ENCODE measurements at regions not wholly inside any gene's neighbourhood (a gene's known extent, or its start where the extent isn't known, plus 50 kb on each side); places are given as distances from the start of the nearest gene placed in this dataset.
A peak's percentile ranks its signal among the peaks of the same experiment; 100 is the strongest.

DNA sequence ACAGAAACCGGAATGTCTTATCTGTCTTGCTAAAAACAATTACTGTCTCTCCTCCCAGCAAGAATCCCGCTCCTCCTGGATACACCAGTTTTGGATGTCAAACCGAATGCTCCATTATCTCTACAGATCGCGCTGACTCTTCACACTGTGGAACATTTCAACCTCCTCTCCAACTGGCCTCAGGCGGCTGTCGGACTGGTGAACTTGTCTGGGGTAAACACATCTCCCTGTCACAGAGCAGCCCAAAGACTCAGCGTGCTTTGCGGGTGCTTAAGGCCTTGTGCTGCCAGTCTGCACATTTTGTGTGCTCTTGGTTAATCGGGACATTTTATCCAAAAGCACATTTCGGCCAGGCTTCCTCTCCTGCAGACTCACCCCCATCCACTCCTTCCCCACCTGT is 173.1 kb downstream of the ICOS start:
- no peak for DNase-seq (ENCODE audit: low read depth)

DNA sequence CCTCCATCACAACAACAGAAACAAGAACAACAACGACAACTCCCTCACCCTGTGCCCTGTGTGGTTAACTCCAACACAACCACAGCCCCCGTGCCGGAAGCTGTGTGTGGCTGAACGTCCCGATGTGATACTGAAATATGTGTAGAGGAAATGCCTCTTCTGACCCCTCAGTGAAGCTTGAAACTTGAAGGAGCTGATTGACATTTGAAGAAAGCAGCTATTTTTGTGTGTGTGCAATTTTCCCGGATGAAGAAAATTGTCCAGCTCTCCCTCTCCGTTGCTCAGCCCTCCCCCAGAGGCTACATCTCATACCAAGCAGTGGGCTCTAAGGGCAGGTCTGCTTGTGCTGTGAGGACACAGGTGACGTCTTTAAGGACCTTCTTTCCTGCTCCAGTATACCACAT is 173.8 kb downstream of the ICOS start:
- peak; percentile 14 for DNase-seq (ENCODE audit: low read depth)

GRCh38 chr2:204110751-204111516 is 174.4 kb downstream of the ICOS start:
- DNase-seq (ENCODE audit: low read depth), result no peak

DNA sequence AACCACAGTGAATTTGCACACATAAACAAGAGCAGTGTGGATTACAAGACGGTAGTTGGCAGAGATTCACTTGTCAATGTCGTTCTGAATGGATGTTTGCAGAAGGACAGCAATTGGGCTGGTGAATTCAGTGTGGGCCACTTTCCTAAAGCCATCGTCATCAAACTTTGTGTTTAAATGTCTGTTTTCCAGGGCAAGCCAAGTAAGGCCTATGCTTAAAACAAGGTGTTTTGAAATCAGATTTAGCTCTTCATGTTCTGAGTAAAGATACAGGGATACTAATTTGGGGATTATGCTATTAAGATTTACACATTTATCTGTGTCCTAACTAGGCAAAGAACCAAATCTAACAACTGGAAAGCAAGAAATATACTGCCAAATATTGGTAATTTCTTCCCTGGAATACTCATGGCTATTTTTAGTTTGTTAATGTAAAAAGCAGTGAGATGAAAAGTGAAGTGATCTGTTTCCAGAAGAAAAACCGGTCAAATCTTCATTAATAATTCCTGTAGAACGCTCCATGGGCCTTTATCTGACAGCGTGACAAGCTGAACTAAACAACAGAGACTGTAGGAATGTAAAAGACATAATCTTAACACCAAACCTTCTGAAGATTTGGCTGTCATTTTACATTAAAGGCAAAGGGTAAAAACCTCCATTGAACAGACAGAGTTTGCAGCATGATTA is 175.7 kb downstream of the ICOS start:
- DNase-seq (ENCODE audit: low read depth), result no peak

DNA sequence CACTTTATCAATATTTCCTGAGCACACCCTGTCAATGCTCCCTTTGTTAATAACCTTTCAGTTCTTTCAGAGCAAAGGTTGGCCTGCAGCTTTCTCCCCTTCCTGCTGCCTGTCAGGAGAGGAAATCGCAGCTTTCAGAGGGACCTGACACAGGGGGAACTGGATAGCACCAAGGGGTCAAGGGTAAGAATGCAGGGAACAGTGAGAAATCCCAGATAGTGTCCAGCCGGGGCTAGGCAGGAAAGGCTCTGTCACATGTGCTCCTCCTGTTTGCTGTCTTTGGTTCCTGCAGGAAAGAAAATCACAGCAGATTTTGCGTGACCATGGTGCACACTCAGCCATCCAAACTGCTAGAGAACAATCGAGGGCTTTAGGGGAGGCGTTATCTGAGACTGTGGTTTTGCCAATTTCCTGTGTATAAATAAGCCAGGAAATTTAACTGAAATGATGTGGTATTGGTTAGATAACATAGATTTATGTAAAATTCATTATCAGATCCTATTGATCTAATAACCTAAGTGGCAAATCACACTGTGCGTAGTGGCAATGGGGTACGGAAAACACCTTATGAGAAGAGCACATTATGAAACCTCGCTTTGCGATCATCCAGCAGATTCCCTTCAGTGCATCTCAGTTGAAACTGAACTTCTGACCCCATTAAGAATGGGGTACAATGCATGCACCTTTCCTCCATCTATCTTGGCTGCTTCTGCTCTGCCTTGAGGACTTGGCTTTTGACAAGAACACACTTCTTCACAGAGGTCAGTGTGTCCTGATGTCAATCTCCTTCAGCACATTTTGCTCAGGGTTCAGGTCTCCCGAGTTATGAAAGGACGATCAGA is 178.0 kb downstream of the ICOS start:
- DNase-seq (ENCODE audit: low read depth), result no peak

DNA sequence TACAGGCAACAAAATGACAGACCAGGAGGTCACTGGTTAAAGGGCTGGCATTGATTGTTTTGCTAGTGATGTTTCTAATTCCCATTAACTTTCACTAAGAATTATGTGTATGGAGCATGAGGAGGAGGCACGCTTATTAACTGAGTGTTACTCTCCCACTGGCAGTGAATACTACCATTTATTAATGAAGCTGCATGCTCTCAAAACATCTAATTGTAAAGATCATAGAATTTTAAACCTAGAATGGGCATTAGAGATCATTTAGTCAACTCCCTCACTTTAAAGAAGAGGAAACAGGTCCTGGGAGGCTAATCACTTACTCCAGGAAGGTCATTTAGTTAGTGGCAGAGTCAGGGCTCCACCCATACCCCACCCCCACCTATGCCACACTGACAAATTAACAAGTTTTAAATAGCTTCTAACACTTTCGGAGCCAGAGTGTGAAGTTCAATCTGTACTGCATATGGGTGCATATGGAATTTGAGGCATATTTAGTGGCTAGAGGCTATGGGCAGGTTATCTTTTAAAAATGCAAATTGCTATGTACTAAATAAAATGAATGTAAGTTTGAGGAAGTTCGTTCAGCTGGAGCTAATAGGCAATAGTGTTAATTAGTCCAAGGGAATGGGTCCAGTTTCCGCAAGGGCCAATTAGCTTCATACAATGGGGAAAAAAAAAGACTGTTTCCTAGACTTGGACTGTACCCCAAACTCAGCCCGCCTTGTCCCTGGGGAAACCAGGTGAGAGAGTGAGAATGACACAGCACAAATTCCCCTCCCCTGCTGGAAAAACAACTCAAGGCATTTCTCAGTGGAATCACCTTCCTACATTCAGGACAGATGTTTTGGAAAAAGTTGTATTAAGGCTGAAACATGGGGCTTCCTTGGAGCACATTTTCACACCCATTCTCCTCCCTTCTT is 178.8 kb downstream of the ICOS start:
- DNase-seq (ENCODE audit: low read depth), result no peak

- no peak for DNase-seq (ENCODE audit: low read depth)
Measured at GRCh38 chr2:204116159-204116792, 179.7 kb downstream of the ICOS start.

DNA sequence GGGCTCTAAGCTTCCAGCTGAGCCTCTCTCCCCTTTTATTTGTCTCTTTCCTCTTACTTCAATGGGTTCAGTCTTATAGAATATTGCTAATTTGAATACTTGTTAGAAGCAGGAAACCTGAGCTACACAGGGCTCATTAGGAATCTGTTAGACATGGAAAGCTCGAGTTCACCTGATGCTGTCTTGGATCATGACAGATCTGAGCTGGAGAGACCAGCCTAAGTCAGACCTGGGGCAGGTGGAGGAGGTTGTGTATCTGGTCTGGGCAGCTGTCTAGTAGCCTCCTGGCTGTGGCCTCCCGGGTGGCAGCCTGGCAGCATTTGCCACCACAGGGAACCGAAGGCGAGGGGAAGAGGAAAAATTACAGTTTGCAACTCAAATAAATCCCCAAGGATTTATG is 185.9 kb downstream of the ICOS start:
- no peak for DNase-seq (ENCODE audit: low read depth)

GRCh38 chr2:204124140-204124750 is 187.7 kb downstream of the ICOS start:
- DNase-seq (ENCODE audit: low read depth), result no peak

GRCh38 chr2:204126705-204127104 is 190.1 kb downstream of the ICOS start:
- no peak for DNase-seq (ENCODE audit: low read depth)

DNA sequence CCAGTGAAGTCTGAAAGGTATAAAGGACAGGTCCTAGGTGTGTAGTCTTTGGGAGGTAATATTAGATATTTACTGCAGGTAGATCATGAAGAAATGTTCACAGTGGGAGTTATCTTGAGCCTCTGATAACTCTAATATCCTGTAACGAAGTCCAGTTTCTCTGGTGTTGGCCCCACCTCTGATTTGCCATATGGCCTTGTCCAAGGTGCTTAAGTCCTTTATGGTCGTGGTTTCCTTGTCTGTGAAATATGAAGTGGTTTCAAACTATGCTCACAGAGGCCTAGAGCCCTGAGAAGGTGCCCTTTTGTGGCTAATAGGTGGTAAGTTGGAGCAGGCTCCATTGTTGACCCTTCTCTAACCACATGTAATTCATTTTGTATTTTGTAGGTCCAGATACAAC is 190.7 kb downstream of the ICOS start:
- no peak for DNase-seq (ENCODE audit: low read depth)

GRCh38 chr2:204129591-204130294 is 193.2 kb downstream of the ICOS start:
- DNase-seq (ENCODE audit: low read depth), result no peak

- DNase-seq (ENCODE audit: low read depth), result no peak
Measured at GRCh38 chr2:204131621-204132020, 195.1 kb downstream of the ICOS start.

DNA sequence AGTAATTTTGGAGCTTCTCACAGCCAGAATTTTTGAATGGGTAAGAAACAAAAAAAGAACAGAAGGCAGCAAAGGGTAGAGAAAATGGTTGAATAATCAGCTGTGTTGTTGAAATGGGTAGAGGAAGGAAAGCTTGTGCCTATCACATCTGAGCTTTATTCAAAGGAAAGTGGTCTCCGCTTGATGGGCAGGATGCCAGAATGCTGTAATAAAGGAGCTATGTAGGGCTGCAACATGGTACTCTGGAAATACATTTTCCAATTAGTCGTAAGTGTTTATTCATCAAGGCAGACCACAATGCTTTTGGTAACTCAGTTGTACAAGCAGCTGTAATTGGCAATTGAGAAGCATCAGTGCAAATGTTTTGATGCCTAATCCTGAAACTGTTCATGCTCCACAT is 196.9 kb downstream of the ICOS start:
- no peak for DNase-seq (ENCODE audit: low read depth)

GRCh38 chr2:204134421-204134820 is 197.9 kb downstream of the ICOS start:
- no peak for DNase-seq (ENCODE audit: low read depth)

DNA sequence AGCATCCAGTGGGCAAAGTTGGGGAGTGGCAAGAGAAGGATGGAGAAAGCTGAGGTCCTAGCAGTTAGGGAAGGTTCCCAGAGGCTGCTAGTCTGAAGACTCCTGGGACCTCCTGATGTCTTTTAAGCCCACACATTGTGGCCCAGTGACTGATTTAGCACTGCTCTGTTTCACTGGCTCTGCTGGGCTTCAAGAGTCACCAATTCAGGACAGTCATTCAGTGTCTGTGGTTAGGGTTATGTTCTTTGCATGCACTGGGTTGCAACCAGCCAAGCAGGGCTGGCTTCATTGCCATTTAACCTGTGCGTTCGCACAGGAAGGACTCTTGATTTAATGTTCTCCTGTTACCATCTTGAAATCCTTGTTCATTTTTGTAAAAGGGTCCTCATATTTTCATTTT is 199.2 kb downstream of the ICOS start:
- no peak for DNase-seq (ENCODE audit: low read depth)

DNA sequence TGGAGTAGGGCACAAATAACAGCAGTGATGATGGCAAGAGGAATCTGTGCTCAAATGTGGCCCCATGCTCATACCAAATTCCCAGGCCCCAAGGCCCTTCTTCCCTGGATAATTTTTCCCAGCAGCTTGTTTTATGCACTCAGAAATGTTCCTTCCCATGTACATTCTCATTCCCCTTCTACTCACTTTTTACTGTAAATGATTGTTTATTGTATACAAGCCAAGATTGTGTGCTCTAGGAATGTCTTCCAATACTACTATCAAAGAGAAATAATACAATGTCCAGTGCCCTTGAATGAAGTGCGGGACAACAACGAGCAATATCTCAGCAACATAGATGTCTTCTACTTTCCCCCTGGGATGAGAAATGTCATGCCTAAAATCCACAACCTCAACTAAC is 201.6 kb downstream of the ICOS start:
- DNase-seq (ENCODE audit: low read depth), result no peak

DNA sequence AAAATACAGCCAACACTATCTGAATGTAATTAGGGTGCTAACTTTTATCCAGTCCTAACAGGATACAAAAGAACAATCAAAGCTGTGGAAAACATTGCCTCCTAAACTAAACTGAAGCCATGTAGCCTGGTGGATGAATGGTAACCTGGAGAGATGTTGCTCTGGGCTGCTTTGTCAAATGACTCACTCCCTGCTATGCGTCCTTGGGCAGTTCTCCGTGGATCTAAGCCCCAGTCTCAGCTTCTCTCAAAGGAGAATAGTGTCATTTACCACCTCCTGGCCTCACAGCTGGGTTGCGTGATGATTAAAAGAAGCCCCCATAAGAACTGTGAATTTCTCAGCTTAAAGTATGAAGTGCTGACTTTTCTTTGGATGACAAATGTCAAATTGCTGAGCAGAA is 203.7 kb downstream of the ICOS start:
- no peak for DNase-seq (ENCODE audit: low read depth)

DNA sequence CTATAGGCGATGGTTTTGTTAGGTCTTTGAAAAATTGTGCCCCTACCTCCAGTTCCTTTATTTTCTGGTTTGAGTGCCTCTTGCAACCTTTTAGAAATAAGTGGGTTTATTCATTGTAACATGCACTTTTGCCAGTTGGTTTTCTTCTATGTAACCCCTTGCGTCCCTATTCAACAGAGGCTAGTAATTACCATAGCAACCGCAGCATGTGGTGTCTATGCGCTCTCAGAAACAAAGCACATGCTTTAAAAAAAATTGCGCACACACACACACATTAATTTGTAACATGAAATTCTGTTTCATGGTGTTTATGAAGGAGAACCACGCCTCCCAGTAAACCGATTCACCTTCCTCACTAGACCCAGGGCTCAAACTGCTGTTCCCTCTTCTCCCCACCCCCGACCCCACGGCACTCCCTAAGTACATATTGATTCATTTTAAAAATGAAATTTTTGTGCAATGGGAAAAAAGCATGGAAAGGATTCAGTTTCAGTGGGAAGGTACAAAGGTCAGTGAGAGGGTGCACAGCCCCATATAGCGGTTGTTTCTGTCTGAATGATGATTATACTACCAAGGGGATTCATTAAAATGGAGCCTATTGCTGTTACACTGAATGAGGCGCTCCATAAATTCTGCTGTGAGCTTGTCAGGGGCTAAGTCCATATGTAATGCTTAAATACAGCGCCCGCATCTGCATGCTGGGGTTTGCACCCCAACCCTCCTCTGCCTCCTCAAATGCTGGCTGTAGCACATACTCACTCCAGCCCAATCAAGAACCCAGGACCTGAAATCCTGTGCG is 206.9 kb downstream of the ICOS start:
- no peak for DNase-seq (ENCODE audit: low read depth)

Measured in stimulated activated CD4-positive, alpha-beta T cell treated with anti-CD3 and anti-CD28 coated beads, Interleukin-2, amount 100 ng/mL, for 4 hours (primary cell).